HG03354 (cell line): ENCODE measurements at regions not wholly inside any gene's neighbourhood (a gene's known extent, or its start where the extent isn't known, plus 50 kb on each side); places are given as distances from the start of the nearest gene placed in this dataset.

Source experiments
- ATAC-seq: cut with Tn5 transposase; IDR thresholded peaks from one replicate; pipeline ENCODE4 v1.9.1; 2021; ENCODE audit warnings: mild to moderate bottlenecking; ENCODE audit not compliant: unreplicated experiment, poor library complexity, severe bottlenecking

DNA sequence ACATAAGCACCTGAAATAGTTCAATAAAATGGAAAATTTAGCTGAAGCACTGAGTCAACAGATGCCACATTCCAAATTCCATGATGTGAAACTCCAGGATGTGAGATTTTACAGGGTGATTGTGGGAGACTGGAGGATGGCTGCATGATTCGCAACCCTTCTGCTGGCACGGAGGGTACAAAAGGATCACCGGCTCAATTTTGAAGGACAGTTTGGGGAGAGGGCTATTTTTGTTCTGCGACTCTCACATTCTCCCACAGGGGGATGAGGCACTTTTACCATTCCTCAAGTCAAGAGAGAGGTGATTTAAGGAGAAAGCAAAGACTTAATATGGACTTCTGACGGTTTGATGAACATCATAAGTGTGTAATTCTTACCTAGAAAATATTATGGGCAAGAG lies 138.1 kb upstream of the CWC22 start:
- no peak for ATAC-seq

DNA sequence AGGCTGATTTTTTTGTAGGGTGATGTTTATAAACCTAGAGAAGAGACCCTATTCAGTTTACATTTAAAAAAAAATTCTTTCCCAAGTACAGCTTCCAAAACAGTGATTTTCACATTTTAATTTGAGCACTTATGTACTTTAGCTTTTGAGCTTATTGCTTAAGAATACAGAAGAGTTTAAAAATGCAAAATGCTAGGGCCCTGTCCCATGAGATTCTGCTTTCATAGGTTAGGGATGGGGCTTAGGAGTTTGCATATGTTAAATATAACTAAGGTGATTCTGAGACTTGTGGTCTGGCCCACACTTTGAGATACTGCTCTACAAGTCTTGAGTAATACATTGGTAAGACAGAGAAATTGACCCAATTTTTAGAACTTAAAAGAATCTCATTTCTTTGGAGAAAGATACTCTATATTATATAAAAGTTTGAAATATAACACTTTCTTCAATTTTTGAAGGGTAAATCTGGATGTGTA lies 137.3 kb upstream of the CWC22 start:
- ATAC-seq, result no peak

DNA sequence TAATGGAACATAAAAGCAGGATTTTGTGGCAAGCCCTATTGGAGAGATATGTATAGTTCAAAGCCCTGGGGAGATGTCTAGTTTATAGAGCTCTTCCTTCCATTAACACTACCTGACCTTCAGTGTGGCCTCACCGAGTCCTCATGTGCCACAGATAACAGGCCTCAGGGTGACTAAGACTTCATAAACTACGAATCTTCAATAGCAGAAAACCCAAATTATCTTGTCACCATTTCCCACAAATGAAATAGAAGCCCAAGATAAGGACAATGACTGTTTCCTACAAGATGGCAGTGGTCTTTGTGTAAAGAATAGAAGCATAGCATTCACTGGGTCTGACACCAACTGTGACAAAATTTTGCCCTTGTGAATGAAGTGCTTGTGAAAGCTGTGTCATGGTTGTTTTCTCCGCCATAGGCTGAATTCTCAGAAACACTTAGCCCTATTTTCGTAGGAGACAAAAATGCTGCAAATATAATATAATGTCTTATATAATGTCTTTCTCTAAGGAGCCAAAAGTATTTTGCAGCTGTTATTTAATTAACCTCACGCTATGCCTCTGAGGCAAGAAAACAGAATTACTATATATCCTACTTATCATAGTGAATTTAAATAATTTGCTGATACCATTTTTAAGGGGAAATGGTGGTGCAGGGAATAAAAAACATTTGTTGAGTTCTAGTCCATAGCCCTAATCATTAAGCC lies 136.7 kb upstream of the CWC22 start:
- no peak for ATAC-seq

DNA sequence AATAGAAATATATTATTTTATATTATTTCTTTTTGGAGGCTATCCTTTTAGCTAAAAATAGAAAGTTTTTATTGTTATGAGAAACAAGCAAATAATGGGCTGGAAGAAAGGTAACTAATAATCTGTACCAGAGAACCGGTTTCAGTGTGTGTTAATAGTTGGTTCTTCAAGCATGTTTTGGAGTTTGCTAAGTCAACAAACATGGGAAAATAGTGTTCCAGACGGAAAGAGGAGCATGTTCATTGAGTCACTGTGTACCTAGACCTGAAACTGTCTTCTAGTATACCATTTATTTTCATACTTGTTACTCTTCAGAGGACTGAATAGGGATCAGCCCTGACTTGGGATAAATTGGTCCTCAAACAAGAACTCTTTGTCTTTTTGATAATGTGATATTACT lies 134.5 kb upstream of the CWC22 start:
- no peak for ATAC-seq

DNA sequence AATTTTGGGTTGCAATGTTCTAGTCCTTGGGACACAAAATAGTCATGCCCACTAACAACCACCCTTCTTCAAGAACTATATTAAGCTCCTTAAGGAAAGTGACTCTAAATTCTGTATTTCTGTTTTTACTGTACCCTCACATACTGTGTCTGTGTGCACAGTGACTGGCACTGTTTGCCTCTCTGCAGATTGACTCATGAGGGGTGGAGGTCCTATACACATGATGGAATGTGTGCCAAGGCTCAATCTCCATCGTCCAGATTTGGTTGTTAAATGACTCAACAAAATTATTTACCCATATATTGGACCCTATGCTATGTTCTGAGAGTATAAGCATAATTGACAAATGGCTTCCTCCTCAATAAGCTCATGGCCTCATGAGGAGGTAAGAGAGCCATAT lies 126.6 kb upstream of the CWC22 start:
- no peak for ATAC-seq

DNA sequence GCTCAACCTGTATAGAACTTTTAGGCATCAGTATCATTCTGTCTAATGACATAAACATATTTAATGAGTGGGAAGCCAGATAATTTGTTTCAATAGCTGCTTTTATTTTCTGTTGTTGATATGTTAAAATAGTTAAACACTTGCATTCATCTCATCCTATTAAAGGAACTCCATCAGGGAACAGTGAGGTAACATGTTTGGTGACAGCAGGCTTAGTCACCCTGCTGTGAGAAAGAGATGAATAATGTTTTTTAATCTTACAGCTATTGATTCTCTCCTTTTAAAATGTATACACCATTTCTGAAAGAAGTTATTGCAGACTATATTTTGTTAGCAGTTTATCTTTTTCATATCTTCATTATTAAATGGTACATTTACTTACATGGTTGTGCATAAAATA lies 123.3 kb upstream of the CWC22 start:
- no peak for ATAC-seq

DNA sequence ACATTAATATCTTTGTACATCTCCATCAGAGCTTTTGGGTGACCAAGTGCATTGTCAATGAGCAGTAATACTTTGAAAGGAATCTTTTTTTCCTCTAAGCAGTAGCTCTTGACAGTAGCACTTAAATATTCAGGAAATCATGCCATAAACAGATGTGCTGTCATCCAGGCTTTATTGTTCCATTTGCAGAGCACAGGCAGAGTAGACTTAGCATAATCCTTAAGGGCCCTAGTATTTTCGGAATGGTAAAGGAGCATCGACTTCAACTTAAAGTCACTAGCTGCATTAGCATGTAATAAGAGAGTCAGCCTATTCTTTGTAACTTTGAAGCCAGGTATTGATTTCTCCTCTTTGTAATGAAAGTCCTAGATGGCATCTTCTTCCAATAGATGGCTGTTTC lies 121.8 kb upstream of the CWC22 start:
- ATAC-seq, result no peak

DNA sequence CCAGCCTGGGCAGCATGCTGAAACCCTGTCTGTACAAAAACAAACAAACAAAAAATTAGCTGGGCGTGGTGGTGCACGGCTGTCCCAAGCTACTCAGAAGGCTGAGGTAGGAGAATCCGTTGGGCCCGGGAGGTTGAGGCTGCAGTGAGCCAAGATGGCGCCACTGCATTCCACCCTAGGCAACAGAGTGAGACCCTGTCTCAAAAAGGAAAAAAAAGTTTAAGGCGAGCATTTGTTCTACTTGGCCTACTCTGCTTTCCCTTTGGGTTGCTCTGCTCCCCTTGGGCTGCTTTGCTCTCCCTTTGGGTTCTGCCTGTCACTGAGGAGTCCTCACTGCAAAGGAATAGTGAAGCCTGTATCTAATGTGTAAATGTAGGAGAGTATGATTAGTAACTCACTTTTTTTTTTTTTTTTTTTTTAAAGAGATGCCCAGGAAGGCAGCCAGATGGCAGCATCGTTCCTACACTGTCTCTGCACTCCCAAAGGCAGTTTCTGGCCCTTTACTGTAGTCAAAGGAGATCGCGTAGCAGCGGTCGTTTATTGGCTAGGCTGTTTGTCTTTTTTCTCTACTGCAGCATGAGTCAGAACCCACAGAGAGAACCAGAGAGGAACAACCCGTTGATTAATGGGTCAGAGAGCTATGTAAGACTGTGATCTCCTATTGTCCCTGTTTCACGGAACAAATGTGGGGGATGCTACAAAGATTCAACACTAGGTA lies 118.3 kb upstream of the CWC22 start:
- ATAC-seq, result peak; percentile 78

DNA sequence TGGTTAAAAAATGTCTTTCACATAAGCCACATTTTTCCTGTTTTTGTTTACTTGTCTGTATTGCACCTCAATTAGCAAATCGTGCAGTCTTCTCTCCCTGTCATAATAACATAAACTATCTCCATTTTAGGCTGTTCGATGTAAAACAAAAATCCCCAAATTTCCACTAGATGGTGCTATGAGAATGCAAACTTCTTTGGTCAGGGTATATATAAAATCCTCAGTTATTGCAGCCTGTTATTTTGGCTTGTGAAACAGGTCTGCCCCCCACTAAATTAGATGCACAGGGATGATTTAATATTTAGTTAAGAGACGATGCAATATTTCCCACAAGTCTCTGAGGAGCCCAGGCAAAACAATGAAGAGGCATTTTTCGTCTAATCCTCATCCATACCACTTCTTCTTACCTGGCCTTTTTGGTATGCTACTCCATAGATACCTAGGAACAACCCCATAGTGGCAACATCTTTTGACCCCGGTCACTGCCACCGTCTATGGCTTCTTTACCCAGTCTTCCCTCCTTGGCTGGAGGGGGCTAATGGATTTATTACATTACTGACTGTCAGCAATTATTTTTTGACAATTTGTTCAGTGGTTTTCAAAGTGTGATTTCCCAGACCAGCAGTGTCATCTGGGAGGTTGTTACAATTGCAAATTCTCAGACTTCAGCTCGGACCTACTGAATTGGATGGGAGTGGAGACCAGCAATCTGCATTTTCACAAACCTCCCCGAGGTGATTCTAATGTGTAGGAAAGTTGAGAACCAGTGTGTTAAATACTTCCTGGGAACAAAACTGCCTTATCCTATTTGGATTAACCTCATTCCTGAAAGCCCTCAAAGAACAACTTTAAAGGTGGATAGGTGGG lies 117.4 kb upstream of the CWC22 start:
- peak; percentile 75 for ATAC-seq

DNA sequence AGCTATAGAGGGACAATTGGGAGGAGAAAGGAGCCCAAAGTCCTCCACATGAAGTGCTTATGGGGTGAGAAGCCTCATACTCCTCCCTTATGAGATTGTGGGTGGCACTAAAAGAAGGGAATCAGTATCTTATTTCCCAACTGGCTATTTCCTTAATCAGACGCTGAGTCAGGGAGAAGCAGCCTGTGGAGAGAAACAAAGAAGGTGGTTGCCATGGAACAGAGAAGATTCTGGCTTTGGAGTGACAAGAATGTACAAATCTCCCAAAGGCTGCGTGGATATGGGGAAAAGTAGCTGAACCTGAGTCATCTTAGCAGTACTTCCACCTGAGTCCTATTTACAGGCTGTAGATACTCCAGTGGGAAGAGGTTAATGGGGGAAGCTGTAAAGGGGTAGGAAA lies 115.8 kb upstream of the CWC22 start:
- ATAC-seq, result no peak

DNA sequence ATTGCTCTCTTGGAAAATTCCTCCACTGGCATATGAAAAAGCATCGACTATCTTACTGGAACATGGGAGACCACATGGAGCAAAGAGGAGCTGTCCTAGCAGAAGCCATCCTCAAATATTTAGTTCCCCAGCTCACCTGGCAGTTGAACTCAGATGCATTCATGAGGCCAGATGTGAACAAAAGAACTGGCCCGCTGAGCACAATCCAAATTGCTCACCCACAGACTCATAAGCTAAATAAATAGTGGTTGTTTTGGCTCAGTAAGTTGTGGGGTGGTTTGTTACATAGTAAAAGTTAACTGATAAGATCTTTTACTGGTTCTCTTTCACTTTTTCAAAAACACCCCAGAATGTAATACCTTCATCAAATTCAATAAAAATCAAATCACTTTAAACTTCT lies 108.6 kb upstream of the CWC22 start:
- no peak for ATAC-seq

DNA sequence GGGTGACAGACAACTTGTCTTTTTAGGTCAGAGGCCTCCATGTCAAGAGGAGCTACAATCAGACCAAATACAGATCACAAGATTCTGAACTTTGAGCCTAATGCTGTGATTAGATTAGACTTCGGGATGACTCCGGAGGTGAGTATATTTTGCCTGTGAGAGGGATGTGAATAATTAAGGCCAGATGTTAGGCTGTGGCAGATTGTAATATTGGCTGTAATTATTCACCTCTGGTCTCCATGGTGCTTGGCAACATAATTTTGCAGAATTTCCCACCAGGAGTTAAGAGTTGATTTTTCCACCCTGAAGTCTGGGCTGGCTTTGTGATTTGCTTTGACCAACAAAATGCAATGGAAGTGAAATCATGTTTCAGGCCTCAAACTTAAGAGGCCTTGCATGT lies 108.2 kb upstream of the CWC22 start:
- no peak for ATAC-seq

DNA sequence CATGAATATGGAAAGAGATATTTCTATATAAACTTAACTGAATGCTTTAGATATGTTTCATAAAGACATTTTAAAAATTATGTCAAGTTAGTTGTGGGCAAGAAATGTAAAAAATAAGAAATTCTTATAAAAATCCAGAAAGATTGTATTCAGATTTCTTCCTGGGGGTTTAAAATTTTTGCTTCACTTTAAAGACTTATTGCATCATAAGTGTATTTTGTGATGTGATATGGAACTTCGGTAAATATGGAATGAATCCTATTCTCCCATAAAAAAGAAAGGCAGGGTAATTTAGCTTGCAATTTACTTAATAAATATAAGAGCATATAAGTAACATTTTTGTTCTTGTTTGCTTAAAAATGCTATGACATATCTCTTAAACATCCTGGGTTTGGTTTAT lies 104.8 kb upstream of the CWC22 start:
- ATAC-seq, result no peak

DNA sequence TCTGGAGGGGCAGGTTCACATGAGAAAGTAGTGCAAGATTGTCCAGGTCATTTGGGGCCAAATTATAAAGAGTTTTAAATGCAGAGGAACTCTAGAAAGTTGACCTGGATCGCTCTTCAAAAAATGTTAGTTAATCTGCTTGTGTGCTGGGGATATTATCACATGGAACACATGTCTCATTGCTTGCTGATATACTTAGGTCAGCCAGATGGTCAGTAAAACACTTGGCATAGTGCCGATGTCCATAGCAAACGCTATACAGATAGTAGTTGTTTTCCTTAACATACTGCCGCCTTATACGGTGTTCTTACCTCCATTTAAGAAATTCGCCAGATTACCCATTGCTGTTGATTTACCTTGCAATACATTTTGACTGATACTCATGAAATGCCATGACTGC lies 103.4 kb upstream of the CWC22 start:
- ATAC-seq, result no peak

DNA sequence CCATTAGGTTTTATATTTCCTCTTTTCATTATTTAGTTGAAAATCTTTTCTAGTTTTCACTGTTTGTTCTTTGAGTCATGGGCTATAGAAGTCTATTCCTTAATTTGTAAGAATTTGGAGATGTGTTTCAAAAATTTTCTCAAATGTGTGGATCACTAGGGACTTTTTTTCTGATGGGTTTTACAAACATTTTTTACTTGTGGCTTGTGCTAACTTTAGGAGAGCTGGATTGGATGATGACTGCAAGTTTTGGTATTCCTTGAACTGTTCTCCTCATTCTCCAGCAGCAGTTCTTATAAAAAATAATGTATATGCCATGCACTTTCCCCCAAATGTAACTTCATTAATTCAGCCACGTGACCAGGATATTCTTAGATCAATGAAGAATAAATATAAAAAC lies 94.7 kb upstream of the CWC22 start:
- ATAC-seq, result no peak

DNA sequence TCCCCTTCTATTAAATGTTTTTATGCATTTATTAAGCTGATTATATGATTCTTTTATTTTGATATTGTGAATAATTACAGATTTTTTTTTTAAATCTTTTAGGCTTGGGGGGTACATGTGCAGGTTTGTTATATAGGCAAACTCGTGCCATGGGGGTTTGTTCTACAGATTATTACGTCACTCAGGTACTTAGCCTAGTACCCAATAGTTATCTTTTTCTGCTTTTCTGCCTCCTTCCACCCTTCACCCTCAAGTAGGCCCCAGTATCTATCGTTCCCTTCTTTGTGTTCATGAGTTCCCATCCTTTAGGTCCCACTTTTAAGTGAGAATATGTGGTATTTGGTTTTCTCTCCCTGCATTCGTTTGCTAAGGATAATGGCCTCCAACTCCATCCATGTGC lies 92.2 kb upstream of the CWC22 start:
- no peak for ATAC-seq

DNA sequence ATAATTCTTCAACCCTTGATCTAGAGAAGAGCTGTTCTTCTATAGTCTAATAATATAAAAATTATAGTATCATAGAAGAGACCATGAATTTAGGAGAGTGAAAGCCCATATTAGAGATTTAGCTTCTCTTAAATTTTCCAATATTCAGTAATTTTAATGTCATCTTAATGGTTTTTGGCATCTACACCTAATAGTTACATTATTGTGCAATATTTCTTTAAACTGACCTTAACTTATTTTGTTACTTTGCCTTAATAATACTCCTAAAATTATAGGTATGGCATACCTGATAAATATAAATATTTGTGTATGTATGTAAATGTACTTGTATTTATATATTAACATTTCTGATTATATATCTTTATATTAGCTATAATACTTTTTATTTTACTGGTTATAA lies 78.0 kb upstream of the CWC22 start:
- no peak for ATAC-seq

DNA sequence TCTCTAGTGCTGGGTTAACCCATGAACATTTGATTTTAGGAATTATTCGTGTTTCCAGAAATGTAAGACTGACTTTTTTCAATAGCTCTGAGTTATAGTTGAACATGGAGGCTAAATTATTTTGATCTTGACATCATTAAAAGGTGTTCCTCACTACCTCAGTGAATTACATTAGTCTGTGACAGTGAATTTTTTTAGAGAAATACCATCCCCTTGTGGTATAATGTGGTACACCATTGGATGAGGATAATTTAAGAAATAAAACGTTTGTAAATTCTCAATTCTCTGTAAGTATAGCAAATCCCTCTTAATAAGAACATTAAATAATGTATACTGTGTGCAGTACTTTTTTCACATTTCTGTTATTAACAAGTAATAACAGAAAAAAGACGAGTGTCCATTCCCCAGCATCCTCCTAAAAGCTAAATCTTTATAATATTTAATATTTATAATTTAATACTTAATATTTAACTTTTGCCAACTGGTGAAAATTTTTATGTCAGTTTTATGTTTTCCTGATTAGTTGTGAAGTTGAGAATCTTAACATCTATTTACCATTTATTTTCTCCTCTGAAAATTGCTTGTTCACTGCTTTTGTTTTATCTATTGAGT lies 70.3 kb upstream of the CWC22 start:
- ATAC-seq, result peak; percentile 66

DNA sequence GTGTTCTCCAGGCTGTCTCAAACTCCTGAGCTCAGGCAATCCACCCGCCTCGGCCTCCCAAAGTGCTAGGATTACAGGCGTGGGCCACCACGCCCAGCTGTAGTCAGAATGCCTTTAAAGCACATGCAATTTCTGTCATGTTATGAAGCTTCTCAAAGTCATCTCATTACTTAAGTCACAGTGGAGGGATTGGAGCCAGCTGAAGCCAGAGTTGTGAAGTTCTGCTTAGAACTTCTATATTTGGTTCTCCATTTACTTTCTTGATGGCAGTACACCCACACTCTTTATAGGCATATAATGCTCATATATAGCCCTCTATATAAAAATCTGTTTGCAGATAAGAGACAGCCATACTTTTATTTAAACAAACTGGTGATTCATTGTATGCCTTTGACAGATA lies 68.8 kb upstream of the CWC22 start:
- no peak for ATAC-seq

DNA sequence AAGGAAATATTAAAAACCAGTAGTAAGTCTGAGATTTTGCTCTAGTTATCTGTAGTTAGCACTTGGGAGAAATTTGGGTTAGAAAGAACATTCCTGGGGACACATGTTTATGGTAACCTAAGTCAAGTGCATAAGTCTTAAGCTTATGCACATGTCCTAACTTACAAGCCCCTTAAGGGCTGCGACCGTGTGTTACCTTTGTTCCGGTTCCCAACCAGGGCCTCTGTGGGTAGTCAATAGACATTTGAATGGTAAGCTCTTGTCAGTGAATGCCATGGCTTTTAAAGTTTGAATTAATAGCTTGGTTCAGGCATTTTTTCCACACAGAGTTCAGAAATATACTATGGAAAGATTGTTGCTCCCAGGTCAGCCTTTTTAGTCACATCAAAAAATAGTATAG lies 64.7 kb upstream of the CWC22 start:
- ATAC-seq, result no peak
